CD4-positive, alpha-beta T cell treated with Interleukin-6 at 100 ng/mL for 8 hours (primary cell): ENCODE measurements at regions not wholly inside any gene's neighbourhood (a gene's known extent, or its start where the extent isn't known, plus 50 kb on each side); places are given as distances from the start of the nearest gene placed in this dataset.
"Not testable (repeated sequence)": the region's sequence is repeated elsewhere in the genome, so short reads cannot be mapped to it uniquely, and the experiment has no call there.

ENCODE experiments used
- DNase-seq: peaks from one replicate; pipeline ENCODE4 v3.0.0-alpha.2; 2020; ENCODE audit warnings: mixed read lengths, low spot score

DNA sequence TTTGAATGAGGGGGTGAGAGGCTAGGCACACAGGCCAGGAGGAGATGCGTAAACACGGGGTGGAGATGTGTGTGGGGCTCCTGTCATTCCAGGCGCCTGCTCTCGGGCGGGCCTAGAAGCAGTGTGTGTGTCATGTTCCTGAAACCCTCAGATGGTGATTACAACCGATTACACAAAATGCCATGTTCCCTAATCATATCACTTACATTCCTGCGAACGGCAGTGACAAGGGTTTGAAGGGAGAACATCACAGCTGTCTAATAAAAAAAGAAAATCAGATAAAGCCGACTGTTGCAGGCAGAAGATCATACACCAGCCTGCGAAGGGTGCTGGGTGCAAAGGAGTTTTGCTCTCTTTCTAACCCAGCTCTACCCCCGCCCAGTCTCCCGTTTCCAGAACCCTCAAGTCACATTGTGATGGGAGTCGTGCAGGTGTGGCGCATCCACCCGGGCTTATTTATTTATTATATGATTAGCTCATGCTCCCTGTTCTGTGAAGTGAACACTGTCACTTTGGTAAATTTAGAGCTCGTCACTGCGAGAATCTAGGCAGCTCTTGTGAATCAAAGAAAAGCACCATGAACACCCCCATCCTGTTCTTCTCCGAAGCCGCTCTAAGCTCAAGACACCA lies 140.3 kb downstream of the NR2F2 start:
- DNase-seq = no peak

DNA sequence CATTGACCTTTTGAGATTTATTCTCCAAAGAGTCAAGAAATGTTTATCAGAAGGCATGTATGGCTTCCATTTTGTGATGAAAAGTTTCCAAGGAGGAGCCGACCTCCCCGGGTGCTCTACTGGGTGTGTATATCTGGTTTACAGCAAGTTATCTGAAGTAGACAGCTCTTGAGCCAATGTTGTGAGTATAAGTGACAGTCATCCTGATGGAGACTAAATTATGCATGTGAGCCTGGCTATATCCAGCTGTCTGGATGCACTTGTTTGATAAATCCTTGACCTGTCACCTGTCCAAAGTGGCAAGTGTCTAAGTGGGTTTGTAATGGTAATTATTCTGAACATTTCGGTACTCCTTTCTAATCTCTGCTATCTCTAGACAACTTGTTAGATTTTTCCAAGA lies 142.2 kb downstream of the NR2F2 start:
- no peak for DNase-seq

DNA sequence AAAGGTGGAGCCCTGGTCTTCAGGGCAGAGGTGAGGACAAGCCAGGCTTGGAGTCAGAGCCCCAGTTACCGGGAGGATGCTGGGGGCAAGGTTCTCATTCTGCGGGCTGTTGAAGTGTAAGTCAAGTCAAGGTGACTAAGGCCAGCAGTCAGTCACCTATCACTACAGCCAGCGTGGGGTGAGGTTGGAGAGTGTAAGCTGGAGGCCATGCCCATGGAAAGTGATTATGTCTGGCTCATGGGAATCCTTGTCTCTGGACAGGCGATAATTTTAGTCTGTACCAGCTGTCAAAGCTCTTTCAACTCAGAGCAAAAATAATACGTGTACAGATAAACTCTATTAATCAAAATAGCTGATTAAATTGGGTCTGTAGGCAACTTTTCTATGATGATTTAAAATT lies 143.1 kb downstream of the NR2F2 start:
- DNase-seq = no peak

DNA sequence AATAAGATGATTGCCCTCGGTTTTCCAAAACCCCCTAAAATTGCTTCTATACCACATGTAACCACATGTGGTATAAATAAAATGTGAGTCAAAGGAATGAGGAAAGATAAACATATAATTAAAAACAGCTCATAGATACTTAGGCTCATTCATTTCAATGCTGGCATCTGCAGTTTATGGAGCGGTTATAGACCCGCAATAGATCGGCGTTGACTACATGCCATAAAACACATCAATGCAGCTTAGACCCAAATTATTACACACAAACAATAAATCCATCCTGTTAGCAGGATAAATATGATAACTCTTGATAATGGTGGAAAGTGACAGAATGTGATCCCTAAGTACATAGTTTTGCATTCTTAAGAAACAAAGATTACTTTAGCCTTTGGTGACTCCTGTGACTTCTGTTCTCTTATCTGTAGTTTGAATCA lies 143.7 kb downstream of the NR2F2 start:
- no peak for DNase-seq

DNA sequence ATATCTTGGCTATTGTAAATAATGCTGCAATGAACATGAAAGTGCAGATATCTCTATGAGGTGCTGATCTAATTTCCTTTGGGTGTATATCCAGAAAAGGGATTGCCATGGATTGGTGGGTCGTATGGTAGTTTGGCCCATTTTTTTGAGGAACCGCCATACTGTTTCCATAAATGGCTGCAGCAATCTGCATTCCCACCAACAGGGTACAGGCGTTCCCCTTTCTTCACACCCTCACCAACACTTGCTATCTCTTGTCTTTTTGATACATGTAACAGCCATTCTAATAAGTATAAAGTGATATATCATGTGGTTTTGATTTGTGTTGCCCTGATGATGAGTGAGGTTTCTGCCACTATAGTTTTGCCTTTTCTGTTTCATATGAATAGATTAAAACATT lies 146.7 kb downstream of the NR2F2 start:
- no peak for DNase-seq

DNA sequence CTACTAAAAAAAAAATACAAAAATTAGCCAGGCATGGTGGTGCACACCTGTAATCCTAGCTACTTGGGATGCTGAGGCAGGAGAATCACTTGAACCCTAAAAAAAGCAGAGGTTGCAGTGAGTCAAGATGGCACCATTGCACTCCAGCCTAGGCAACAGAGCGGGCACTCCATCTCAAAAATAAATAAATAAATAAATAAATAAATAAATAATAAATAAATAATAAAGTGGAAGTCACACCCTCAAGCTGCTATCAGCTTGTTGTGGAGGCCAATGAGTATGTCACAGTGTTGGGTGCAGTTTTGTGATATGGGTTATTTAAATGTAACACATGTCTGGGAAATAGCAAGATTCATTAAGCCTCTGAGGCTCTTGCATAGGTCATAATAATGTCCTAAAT lies 153.9 kb downstream of the NR2F2 start:
- DNase-seq = not testable (repeated sequence)

DNA sequence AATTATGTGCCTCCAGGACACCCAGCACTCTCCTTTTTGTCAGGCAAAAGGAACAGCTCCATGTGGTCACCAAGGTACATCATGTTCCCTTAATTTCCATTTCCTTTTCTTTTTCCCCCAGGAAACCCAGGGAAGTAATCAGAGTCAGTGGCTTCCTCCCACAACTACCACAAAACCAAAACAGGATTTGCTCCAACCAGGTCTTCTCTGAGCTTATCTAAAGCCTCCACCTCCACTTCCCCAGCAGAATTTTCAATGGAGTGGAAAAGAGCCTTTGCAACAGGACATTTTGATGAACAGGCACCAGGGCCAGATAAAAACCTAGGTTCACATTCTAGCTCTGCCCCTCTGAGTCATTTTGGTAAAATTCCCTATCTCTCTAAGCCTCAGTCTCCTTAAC lies 154.3 kb downstream of the NR2F2 start:
- DNase-seq = no peak

DNA sequence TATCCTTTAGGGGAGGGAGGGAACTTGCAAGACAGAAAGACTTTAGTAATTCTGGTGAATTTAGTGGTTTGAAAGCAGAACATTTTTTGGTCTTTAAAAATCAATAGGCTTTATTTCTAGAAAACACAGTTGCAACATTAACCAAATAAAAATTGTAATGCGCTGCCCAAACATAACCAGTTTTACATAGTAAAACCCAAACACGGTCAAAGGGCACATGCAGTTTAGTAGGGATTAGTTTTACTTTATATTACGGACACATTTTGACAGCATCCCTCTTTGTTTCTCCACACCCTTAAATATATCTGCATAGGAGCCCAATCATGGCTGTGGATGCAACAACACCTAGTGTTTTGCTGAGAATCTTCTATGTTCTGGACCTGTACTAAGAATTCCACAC lies 156.7 kb downstream of the NR2F2 start:
- no peak for DNase-seq

DNA sequence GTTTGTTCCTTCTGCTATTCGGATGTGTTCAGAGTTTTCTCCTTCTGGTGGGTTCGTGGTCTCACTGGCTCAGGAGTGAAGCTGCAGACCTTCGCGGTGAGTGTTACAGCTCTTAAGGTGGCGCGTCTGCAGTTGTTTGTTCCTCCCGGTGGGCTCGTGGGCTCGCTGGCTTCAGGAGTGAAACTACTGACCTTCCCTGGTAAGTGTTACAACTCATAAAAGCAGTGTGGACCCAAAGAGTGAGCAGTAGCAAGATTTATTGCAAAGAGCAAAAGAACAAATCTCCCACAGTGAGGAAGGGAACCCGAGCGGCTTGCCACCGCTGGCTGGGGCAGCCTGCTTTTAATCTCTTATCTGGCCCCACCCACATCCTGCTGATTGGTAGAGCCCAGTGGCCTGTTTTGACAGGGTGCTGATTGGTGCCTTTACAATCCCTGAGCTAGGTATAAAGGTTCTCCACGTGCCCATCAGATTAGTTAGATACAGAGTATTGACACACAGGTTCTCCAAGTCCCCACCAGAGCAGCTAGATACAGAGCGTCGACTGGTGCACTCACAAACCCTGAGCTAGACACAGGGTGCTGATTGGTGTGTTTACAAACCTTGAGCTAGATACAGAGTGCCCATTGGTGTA lies 160.7 kb downstream of the NR2F2 start:
- DNase-seq = not testable (repeated sequence)

DNA sequence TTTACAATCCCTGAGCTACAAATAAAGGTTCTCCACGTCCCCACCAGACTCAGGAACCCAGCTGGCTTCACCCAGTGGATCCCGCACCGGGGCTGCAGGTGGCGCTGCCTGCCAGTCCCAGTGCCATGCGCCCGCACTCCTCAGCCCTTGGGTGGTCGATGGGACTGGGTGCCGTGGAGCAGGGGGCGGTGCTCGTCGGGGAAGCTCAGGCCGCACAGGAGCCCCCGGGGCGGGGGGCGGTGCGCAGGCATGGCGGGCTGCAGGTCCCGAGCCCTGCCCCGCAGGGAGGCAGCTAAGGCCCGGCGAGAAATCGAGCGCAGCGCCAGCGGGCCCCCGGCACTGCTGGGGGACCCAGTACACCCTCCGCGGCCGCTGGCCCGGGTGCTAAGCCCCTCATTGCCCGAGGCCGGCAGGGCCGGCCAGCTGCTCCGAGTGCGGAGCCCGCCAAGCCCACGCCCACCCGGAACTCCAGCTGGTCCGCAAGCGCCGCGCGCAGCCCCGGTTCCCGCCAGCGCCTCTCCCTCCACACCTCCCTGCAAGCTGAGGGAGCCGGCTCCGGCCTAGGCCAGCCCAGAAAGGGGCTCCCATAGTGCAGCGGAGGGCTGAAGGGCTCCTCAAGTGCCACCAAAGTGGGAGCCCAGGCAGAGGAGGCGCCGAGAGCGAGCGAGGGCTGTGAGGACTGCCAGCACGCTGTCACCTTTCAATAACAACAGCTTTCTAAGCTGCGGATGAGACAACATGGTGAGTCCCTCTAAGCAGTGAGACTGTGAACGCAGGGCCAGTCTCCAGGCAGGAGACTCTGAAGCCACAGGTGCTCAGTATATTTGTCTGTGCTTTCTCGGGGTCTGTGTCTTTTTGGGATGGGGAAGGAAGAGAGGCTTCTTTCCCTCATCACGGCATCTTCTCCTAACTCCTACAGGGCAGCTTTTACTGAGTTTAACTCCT lies 161.5 kb downstream of the NR2F2 start:
- not testable (repeated sequence) for DNase-seq

DNA sequence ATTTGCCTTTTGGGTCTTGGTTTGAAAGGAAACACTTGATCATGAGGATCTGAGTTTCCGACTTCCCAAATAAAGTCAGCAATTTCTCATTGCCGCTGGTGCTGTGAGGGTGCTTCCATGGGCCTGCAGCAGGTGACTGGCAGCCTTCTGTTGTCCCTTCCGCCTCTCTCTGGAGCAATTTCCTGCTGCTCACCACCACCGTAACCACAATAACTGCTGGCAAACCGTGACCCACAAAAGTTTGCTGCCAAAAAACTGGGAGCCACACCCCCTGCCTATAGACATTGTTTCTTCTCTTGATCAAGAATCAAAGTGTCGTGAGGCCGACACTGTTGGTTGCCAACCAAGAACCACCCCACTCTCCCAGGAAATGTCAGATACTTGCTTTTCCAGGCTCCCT lies 164.0 kb downstream of the NR2F2 start:
- DNase-seq = no peak

DNA sequence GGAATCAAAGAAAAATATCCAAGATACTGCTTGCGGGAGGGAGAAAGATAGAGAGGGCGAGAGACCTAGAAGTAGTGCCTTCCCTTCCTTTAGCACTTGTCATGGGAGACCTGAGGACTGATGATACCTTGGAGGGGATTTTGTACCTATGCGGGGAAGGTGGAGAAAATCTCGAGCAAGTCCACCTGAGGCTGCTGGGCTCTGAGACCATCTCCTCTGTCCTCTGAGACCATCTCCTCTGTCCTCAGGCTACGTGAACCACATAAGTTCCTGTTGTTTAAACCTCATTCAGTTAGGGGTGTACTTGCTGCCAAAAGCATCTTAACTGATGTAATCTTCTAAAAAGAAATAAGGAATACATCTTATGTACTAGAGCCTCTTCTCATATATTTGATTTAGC lies 164.9 kb downstream of the NR2F2 start:
- DNase-seq = no peak

DNA sequence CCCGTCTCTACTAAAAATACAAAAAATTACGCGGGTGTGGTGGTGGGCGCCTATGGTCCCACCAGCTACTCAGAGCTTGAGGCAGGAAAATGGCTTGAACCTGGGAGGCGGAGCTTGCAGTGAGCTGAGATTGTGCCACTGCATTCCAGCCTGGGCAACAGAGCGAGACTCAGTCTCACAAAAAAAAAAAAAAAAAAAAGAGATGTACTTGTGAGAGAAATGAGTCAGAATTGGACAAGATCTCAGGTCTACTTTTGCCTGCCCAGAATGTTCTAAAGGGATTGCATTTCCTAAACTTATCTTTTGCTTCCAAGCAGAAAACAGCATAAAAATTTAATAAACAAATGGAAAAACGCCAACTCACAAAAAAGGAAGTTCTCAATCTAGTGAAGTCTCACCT lies 167.5 kb downstream of the NR2F2 start:
- DNase-seq = no peak

DNA sequence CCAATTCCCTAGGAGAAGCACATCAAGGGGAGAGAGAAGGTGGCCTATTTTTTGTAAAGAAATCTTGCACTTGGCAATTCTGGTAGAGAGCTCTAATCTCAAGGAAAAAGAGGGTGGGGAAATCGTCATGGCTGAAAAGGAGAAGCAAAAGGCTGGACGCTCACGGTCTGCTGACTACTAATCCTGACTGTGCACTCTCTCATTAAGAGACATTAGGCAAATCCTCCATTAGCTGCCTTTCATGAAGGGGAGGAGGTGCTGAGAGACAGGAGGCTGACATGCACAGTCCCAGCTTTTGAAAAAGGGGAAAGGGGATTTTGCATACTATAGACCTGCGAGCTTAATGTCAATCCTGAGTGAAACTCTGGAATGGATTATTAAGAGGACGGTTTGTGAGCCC lies 170.0 kb downstream of the NR2F2 start:
- DNase-seq = no peak

DNA sequence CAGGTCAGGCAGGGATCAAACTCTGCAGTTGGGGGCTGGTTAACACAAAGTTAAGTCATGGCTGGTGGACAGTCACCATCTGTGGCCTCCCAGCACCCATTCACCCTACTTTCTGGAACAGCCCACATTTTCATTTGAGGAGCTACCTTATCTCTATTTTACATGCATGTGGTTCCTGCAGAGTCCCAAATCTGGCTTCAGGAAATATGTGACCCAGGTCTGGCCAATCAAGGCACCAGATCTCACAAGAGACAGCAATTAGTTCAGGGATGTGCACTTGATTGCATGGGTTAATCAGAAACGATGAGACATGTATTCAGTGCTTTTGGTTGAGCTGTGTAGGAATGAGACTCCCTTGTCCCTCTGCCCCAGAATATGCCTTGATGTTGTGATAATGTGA lies 170.9 kb downstream of the NR2F2 start:
- DNase-seq = no peak

DNA sequence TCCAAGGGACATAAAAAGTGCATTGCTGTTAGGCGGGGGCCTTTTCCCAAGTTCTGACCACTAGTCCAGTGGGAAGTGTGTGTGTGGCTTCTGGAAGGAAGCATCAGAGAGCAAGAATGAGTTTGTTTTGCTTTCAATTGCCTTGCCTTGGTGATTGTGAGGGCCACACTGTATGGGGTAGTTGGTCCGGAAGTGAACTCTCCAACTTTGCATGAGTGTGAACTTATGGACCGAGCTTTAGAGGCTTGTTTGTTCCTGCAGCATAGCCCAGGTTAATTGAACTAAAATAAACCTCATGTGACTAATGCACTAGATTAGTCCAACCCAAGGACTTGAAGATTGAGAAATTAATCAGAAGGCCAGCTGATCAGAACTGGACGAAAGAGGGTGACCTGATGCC lies 171.7 kb downstream of the NR2F2 start:
- DNase-seq = no peak

DNA sequence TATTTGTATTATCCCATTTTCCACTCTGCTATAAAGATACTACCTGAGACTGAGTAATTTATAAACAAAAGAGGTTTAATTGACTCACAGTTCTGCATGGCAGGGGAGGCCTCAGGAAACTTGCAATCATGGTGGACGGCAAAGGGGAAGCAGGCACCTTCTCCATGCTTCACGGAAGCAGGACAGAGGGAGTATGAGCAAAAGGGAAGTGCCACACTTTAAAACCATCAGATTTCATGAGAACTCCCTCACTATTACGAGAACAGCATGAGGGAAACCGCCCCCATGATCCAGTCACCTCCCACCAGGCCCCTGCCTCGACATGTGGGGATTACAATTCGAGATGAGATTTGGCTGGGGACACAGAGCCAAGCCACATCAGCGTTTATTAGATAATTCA lies 172.8 kb downstream of the NR2F2 start:
- no peak for DNase-seq

DNA sequence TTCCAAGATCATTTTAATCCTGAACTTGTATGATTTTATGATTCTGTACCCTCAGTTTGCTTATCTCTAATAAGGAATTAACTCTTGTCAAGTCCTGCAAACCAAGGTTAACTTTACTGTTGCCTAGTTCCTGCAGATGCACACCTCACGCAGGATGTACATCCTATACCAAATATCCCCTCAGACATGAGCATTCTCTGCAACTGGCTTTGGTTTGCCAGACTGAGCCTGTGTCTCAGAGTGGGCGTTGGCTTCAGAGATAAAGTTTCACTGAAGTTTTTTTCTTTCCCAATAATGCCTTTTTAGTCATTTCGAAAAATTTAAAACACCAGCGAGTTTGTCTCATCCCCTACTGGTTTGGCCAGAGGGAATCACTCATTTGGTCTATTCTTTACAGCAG lies 173.9 kb downstream of the NR2F2 start:
- no peak for DNase-seq

DNA sequence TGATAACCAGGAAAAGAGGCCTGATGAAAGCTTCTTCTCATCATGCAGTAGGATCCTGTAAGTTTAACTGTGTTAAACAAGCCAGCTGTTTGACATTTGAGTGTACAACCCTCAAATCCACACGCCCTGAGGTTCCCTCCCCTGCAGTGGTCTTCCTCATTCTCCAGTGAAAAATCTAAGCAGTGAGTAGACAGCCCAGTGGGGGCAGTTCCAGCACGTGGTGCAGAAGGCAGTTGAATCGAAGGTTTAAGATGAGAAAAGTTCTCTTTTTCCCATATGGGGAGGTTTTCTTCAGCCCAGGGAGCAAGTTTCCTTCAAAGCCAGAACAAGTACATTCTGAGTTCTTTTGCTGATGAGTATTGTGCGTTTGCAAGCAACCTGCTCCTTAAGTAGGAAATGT lies 174.5 kb downstream of the NR2F2 start:
- no peak for DNase-seq

DNA sequence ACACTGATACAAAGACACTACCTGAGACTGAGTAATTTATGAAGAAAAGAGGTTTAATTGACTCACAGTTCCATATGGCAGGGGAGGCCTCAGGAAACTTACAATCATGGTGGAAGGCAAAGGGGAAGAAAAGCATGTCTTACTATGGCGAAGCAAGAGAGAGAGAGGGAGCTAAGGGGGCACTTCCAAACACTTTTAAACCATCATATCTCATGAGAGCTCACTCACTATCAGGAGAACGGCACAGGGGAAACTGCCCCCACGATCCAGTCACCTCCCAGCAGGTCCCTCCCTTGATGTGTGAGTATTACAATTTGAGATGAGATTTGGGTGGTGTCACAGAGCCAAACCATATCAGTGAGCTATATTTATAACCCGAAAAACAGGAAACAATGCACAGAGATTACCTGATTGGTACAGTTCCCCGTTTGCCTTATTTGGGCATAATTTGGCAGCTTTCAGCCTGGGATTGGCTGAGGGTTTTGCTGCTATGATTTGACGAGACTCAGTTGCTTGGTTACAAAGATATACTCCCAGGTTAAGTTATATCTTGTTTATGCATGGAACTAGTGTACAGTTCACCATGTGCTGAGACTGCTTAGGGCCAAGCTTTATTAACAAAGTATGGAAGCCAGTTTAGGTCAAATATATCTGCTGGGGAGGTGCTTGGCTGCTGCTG lies 184.2 kb downstream of the NR2F2 start:
- no peak for DNase-seq

DNA sequence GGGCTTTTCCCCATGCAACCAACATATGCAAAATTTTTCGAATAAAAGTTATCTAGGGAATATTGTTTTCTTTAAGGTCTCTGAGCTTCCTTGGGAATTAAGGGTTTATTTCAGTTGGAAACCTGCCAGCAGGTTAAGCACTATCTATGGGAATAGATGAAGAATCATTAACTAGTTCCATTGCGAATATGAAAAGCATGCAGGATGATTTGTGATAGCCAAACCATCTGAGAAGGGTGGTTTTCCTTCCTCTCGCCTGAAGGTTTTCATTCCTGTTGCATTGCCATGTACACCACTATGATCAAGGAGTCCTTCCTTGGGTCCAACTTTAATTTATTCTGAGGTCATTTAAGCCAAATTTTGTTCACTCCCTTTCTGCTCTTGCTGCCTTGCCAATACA lies 184.9 kb downstream of the NR2F2 start:
- DNase-seq = no peak

DNA sequence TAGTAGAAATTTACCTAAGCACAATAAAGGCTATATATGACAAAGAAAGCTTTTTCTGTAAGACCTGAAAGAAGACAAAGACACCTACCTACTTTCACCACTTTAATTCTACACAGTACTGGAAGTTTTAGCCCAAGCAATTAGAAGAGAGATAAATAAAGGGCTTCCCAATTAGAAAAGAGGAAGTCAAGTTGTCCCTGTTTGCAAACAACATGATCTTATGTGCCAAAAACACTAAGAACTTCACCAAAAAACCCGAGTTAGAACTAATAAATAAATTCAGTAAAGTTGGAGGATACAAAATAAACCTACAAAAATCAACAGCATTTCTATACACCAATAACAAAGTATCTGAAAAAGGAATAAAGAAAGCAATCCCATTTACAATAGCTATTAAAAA lies 190.9 kb downstream of the NR2F2 start:
- no peak for DNase-seq
